ENCODE measurements at regions not wholly inside any gene's neighbourhood (a gene's known extent, or its start where the extent isn't known, plus 50 kb on each side); places are given as distances from the start of the nearest gene placed in this dataset.
A peak's percentile ranks its signal among the peaks of the same experiment; 100 is the strongest.

GRCh38 chr6:120960761-120961160 lies 373.5 kb downstream of the TBC1D32 start:
- Histone ChIP-seq H3K27me3 (ENCODE audit: control insufficient read depth, insufficient read depth, low read length) (no peaks in the 10 kb centered on the region), H3K9ac (ENCODE audit: low read length in 3 of 3) (no peak overlapping the region), H3K9me3 (ENCODE audit: control insufficient read depth in 2 of 3, insufficient read depth in 1 of 3, low read length in 3 of 3) (no peaks in the 10 kb centered on the region), H3K4me3 (ENCODE audit: low read length in 3 of 3) (no peak overlapping the region), H3K36me3 (ENCODE audit: control insufficient read depth in 2 of 3, insufficient read depth in 3 of 3, low read length in 3 of 3) (no peaks in the 10 kb centered on the region), H3K4me1 (ENCODE audit: control insufficient read depth in 2 of 3, insufficient read depth in 2 of 3, low read depth in 1 of 3, low read length in 3 of 3) (no peaks in the 10 kb centered on the region), H3K27ac (ENCODE audit: low read depth in 2 of 2, low read length in 2 of 2) (no peak overlapping the region)
- intact Hi-C loops (cut with DNase I), result no loop called here
- TF ChIP-seq, protein P1, sequence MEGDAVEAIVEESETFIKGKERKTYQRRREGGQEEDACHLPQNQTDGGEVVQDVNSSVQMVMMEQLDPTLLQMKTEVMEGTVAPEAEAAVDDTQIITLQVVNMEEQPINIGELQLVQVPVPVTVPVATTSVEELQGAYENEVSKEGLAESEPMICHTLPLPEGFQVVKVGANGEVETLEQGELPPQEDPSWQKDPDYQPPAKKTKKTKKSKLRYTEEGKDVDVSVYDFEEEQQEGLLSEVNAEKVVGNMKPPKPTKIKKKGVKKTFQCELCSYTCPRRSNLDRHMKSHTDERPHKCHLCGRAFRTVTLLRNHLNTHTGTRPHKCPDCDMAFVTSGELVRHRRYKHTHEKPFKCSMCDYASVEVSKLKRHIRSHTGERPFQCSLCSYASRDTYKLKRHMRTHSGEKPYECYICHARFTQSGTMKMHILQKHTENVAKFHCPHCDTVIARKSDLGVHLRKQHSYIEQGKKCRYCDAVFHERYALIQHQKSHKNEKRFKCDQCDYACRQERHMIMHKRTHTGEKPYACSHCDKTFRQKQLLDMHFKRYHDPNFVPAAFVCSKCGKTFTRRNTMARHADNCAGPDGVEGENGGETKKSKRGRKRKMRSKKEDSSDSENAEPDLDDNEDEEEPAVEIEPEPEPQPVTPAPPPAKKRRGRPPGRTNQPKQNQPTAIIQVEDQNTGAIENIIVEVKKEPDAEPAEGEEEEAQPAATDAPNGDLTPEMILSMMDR (IDR thresholded peaks at IDR 0.05; ENCODE audit: borderline replicate concordance, extremely low read depth, insufficient read depth), result no peak
- DNase-seq (no peak), FAIRE-seq (no peak)

GRCh38 chr6:120954111-120954510 lies 380.2 kb downstream of the TBC1D32 start:
- no peak for DNase-seq
- Histone ChIP-seq H3K27ac (ENCODE audit: low read depth in 2 of 2, low read length in 2 of 2) (no peak overlapping the region), H3K9ac (ENCODE audit: low read length in 3 of 3) (no peak overlapping the region), H3K4me1 (ENCODE audit: control insufficient read depth in 2 of 3, insufficient read depth in 2 of 3, low read depth in 1 of 3, low read length in 3 of 3) (no peaks in the 10 kb centered on the region), H3K4me3 (ENCODE audit: low read length in 3 of 3) (no peak overlapping the region), H3K9me3 (ENCODE audit: control insufficient read depth in 2 of 3, insufficient read depth in 1 of 3, low read length in 3 of 3) (no peaks in the 10 kb centered on the region), H3K27me3 (ENCODE audit: control insufficient read depth, insufficient read depth, low read length) (no peaks in the 10 kb centered on the region), H3K36me3 (ENCODE audit: control insufficient read depth in 2 of 3, insufficient read depth in 3 of 3, low read length in 3 of 3) (no peaks in the 10 kb centered on the region)
- TF ChIP-seq, protein P1 (IDR thresholded peaks at IDR 0.05; ENCODE audit: borderline replicate concordance, extremely low read depth, insufficient read depth), result no peak
- FAIRE-seq, result no peak
- intact Hi-C loops (cut with DNase I), result no loop called here

- Histone ChIP-seq H3K4me1 (ENCODE audit: control insufficient read depth in 2 of 3, insufficient read depth in 2 of 3, low read depth in 1 of 3, low read length in 3 of 3) (no peaks in the 10 kb centered on the region), H3K36me3 (ENCODE audit: control insufficient read depth in 2 of 3, insufficient read depth in 3 of 3, low read length in 3 of 3) (no peaks in the 10 kb centered on the region), H3K9me3 (ENCODE audit: control insufficient read depth in 2 of 3, insufficient read depth in 1 of 3, low read length in 3 of 3) (no peaks in the 10 kb centered on the region), H3K27ac (ENCODE audit: low read depth in 2 of 2, low read length in 2 of 2) (no peak overlapping the region), H3K27me3 (ENCODE audit: control insufficient read depth, insufficient read depth, low read length) (no peaks in the 10 kb centered on the region), H3K9ac (ENCODE audit: low read length in 3 of 3) (no peak overlapping the region), H3K4me3 (ENCODE audit: low read length in 3 of 3) (no peak overlapping the region)
- TF ChIP-seq, protein P1 (IDR thresholded peaks at IDR 0.05; ENCODE audit: borderline replicate concordance, extremely low read depth, insufficient read depth), result no peak
- FAIRE-seq, result no peak
- intact Hi-C loops (cut with DNase I), result no loop called here
- DNase-seq, result no peak
These were observed 383.0 kb downstream of the TBC1D32 start for GRCh38 chr6:120951258-120951657.

GRCh38 chr6:120947111-120947510 lies 387.2 kb downstream of the TBC1D32 start:
- H3K4me3 ChIP-seq (ENCODE audit: low read length in 3 of 3), result no peak overlapping the region
- DNase-seq, result no peak
- FAIRE-seq, result peak; percentile 55
- H3K4me1 ChIP-seq (ENCODE audit: control insufficient read depth in 2 of 3, insufficient read depth in 2 of 3, low read depth in 1 of 3, low read length in 3 of 3), result no peaks in the 10 kb centered on the region
- no peak overlapping the region for H3K9ac ChIP-seq (ENCODE audit: low read length in 3 of 3)
- no peaks in the 10 kb centered on the region for H3K27me3 ChIP-seq (ENCODE audit: control insufficient read depth, insufficient read depth, low read length)
- TF ChIP-seq, protein P1 (IDR thresholded peaks at IDR 0.05; ENCODE audit: borderline replicate concordance, extremely low read depth, insufficient read depth), result no peak
- no peaks in the 10 kb centered on the region for H3K36me3 ChIP-seq (ENCODE audit: control insufficient read depth in 2 of 3, insufficient read depth in 3 of 3, low read length in 3 of 3)
- H3K27ac ChIP-seq (ENCODE audit: low read depth in 2 of 2, low read length in 2 of 2), result no peak overlapping the region
- no peaks in the 10 kb centered on the region for H3K9me3 ChIP-seq (ENCODE audit: control insufficient read depth in 2 of 3, insufficient read depth in 1 of 3, low read length in 3 of 3)
- intact Hi-C loops (cut with DNase I), result no loop called here

Measured in kidney (tissue), 13 donors.